MM.1S (cell line): ENCODE measurements at regions not wholly inside any gene's neighbourhood (a gene's known extent, or its start where the extent isn't known, plus 50 kb on each side); places are given as distances from the start of the nearest gene placed in this dataset.

ENCODE experiments used
- DNase-seq: peaks from one replicate; pipeline ENCODE4 v3.0.0-alpha.2; 2015
- H2AFZ ChIP-seq: fragments of 300-600 bp; sonication (generic); 2 replicates; pipeline ENCODE4 v1.6.0; 2016; ENCODE audit warnings: antibody characterized with exemption, low read length
- H3F3A ChIP-seq: fragments of 300-600 bp; sonication (generic); 2 replicates; pipeline ENCODE4 v1.6.1; 2016; ENCODE audit warnings: mild to moderate bottlenecking, antibody characterized with exemption, low read length, moderate library complexity, mixed read lengths; ENCODE audit not compliant: insufficient read depth
- H3K27ac ChIP-seq: fragments of 300-600 bp; sonication (generic); 2 replicates; pipeline ENCODE4 v1.5.1; 2016; ENCODE audit warnings: mild to moderate bottlenecking, low read length
- H3K27me3 ChIP-seq: fragments of 300-600 bp; sonication (generic); replicated peaks from 2 replicates; pipeline ENCODE4 v1.6.0; 2016; ENCODE audit warnings: low read length; ENCODE audit not compliant: insufficient read depth
- H3K36me3 ChIP-seq: fragments of 300-600 bp; sonication (generic); replicated peaks from 2 replicates; pipeline ENCODE4 v1.6.1; 2016; ENCODE audit warnings: mild to moderate bottlenecking, low read length, mixed read lengths; ENCODE audit not compliant: insufficient read depth
- H3K4me1 ChIP-seq: fragments of 300-600 bp; sonication (generic); 2 replicates; pipeline ENCODE4 v1.6.1; 2016; ENCODE audit warnings: low read length, mixed read lengths
- H3K4me2 ChIP-seq: fragments of 300-600 bp; sonication (generic); 2 replicates; pipeline ENCODE4 v1.6.0; 2016; ENCODE audit warnings: low read depth, low read length
- H3K4me3 ChIP-seq: fragments of 300-600 bp; sonication (generic); 2 replicates; pipeline ENCODE4 v1.5.1; 2016; ENCODE audit warnings: low read length, mixed read lengths
- H3K79me2 ChIP-seq: fragments of 300-600 bp; sonication (generic); 2 replicates; pipeline ENCODE4 v1.6.1; 2016; ENCODE audit warnings: mixed run types, low read length, mixed read lengths
- H3K9ac ChIP-seq: fragments of 300-600 bp; sonication (generic); 2 replicates; pipeline ENCODE4 v1.6.1; 2016; ENCODE audit warnings: low read length, mixed read lengths
- H3K9me2 ChIP-seq: fragments of 300-600 bp; sonication (generic); replicated peaks from 2 replicates; pipeline ENCODE4 v1.6.1; 2016; ENCODE audit warnings: mild to moderate bottlenecking, low read length, mixed read lengths; ENCODE audit not compliant: insufficient read depth
- H3K9me3 ChIP-seq: fragments of 300-600 bp; sonication (generic); replicated peaks from 2 replicates; pipeline ENCODE4 v1.6.1; 2016; ENCODE audit warnings: mild to moderate bottlenecking, low read length, mixed read lengths; ENCODE audit not compliant: insufficient read depth
- H4K20me1 ChIP-seq: fragments of 300-600 bp; sonication (generic); 2 replicates; pipeline ENCODE4 v1.6.1; 2016; ENCODE audit warnings: mild to moderate bottlenecking, low read length, moderate library complexity, mixed read lengths; ENCODE audit not compliant: insufficient read depth
- CTCF ChIP-seq: fragments of 300-600 bp; sonication (generic); IDR thresholded peaks from 2 replicates; pipeline ENCODE4 v1.5.1; 2016; ENCODE audit warnings: antibody characterized with exemption, low read length, mixed read lengths
- EZH2 ChIP-seq: fragments of 300-600 bp; sonication (generic); optimal IDR thresholded peaks from 2 replicates; pipeline ENCODE3; 2017; ENCODE audit warnings: low read depth, mild to moderate bottlenecking, antibody characterized with exemption, low read length, mixed read lengths
- EZH2phosphoT487 ChIP-seq: fragments of 300-600 bp; sonication (generic); IDR thresholded peaks from 2 replicates; pipeline ENCODE4 v1.6.1; 2018; ENCODE audit warnings: antibody characterized with exemption, low read length

- no peak overlapping the region for H3K4me2 ChIP-seq
- H3K9ac ChIP-seq: no peak overlapping the region
- no peak overlapping the region for H3K4me3 ChIP-seq
- no peaks in the 10 kb centered on the region for H4K20me1 ChIP-seq
- H2AFZ ChIP-seq: no peak overlapping the region
- H3K36me3 ChIP-seq: no peaks in the 10 kb centered on the region
- no peaks in the 10 kb centered on the region for H3K79me2 ChIP-seq
- H3K4me1 ChIP-seq: no peaks in the 10 kb centered on the region
- no peaks in the 10 kb centered on the region for H3K9me2 ChIP-seq
- DNase-seq: no peak
- no peaks in the 10 kb centered on the region for H3K27me3 ChIP-seq
- H3K9me3 ChIP-seq: 0 out of 2 replicates have a peak, but pooled peaks cover 2% of the 10 kb centered on the region
- TF ChIP-seq CTCF (no peak), EZH2 (no peak), EZH2phosphoT487 (no peak)
- no peaks in the 10 kb centered on the region for H3F3A ChIP-seq
- no peak overlapping the region for H3K27ac ChIP-seq
These were observed 593.5 kb downstream of the TMEM182 start for GRCh38 chr2:103355287-103355686.

- Histone ChIP-seq H3K9me3 (no peaks in the 10 kb centered on the region), H3K36me3 (no peaks in the 10 kb centered on the region), H3K4me3 (no peak overlapping the region), H3K9me2 (no peaks in the 10 kb centered on the region), H4K20me1 (no peaks in the 10 kb centered on the region), H3F3A (no peaks in the 10 kb centered on the region), H3K4me2 (no peak overlapping the region), H3K79me2 (no peaks in the 10 kb centered on the region), H3K27me3 (no peaks in the 10 kb centered on the region), H3K9ac (no peak overlapping the region), H2AFZ (no peak overlapping the region), H3K4me1 (no peaks in the 10 kb centered on the region), H3K27ac (no peak overlapping the region)
- TF ChIP-seq EZH2: no peak
- TF ChIP-seq EZH2phosphoT487: no peak
- TF ChIP-seq CTCF: no peak
- DNase-seq: no peak
These were observed 599.9 kb downstream of the TMEM182 start for GRCh38 chr2:103361712-103362111.

GRCh38 chr2:103363639-103364038, 601.8 kb downstream of the TMEM182 start:
- no peaks in the 10 kb centered on the region for H3K9me2 ChIP-seq
- no peak overlapping the region for H3K4me2 ChIP-seq
- no peaks in the 10 kb centered on the region for H3K36me3 ChIP-seq
- H3K27ac ChIP-seq: no peak overlapping the region
- H3K79me2 ChIP-seq: no peaks in the 10 kb centered on the region
- H3K4me3 ChIP-seq: no peak overlapping the region
- no peaks in the 10 kb centered on the region for H3K9me3 ChIP-seq
- no peak for DNase-seq
- no peak overlapping the region for H3K9ac ChIP-seq
- TF ChIP-seq EZH2 (no peak), EZH2phosphoT487 (no peak), CTCF (no peak)
- no peaks in the 10 kb centered on the region for H3K27me3 ChIP-seq
- H3F3A ChIP-seq: no peaks in the 10 kb centered on the region
- H3K4me1 ChIP-seq: no peaks in the 10 kb centered on the region
- no peaks in the 10 kb centered on the region for H4K20me1 ChIP-seq
- H2AFZ ChIP-seq: no peak overlapping the region
